Calu3 (cell line): ENCODE measurements at regions not wholly inside any gene's neighbourhood (a gene's known extent, or its start where the extent isn't known, plus 50 kb on each side); places are given as distances from the start of the nearest gene placed in this dataset.

Source experiments
- BruUV-seq: library from RNA; stranded (reverse); fragments of 400-500 nt; replicated peaks from 2 replicates; lab custom pipeline; 2021; lab: Mats Ljungman, UMichigan
- CTCF ChIA-PET: fragments of 300-600 bp; sonication (Branson Sonifier 250); formaldehyde crosslinking; loops from one replicate; lab custom pipeline; 2022; ENCODE audit warnings: antibody characterized with exemption; lab: Charles Lee
- DNase-seq: peaks from one replicate; pipeline ENCODE4 v3.0.0; 2022
- H3K27ac Mint-ChIP-seq: one replicate; pipeline ENCODE4 v1.8.0; 2022; ENCODE audit warnings: mixed read lengths; ENCODE audit not compliant: unreplicated experiment
- H3K27me3 Mint-ChIP-seq: one replicate; pipeline ENCODE4 v1.8.0; 2022; ENCODE audit warnings: mixed read lengths; ENCODE audit not compliant: unreplicated experiment
- H3K36me3 Mint-ChIP-seq: one replicate; pipeline ENCODE4 v1.8.0; 2022; ENCODE audit warnings: mild to moderate bottlenecking, moderate library complexity, mixed read lengths; ENCODE audit not compliant: insufficient read depth, unreplicated experiment
- H3K4me1 Mint-ChIP-seq: one replicate; pipeline ENCODE4 v1.8.0; 2022; ENCODE audit warnings: mild to moderate bottlenecking, low read depth, mixed read lengths; ENCODE audit not compliant: unreplicated experiment
- H3K4me3 Mint-ChIP-seq: one replicate; pipeline ENCODE4 v1.8.0; 2022; ENCODE audit warnings: mild to moderate bottlenecking, low read depth, moderate library complexity, mixed read lengths; ENCODE audit not compliant: unreplicated experiment
- H3K9me3 Mint-ChIP-seq: one replicate; pipeline ENCODE4 v1.8.0; 2022; ENCODE audit warnings: low read depth, mixed read lengths; ENCODE audit not compliant: unreplicated experiment
- intact Hi-C: fragments of 100-400 bp; cut with micrococcal nuclease; formaldehyde crosslinking; loops from one replicate; pipeline ENCODE4 v1.10.0; 2022; ENCODE audit not compliant: unreplicated experiment
- TF ChIP-seq, protein P1 (sequence below): fragments of 200-600 bp; IDR thresholded peaks from one replicate; pipeline ENCODE4 v1.8.0; 2022; ENCODE audit warnings: antibody characterized with exemption; ENCODE audit not compliant: unreplicated experiment

- Mint-ChIP-seq H3K9me3 (peaks cover 7% of the 10 kb centered on the region), H3K4me3 (no peak overlapping the region), H3K27me3 (no peaks in the 10 kb centered on the region), H3K4me1 (no peaks in the 10 kb centered on the region), H3K36me3 (no peaks in the 10 kb centered on the region), H3K27ac (no peak overlapping the region)
- BruUV-seq: no TSS peak
- no peak for DNase-seq
- intact Hi-C loops: no loop called here
- CTCF ChIA-PET: no interaction called here
- TF ChIP-seq, protein P1, sequence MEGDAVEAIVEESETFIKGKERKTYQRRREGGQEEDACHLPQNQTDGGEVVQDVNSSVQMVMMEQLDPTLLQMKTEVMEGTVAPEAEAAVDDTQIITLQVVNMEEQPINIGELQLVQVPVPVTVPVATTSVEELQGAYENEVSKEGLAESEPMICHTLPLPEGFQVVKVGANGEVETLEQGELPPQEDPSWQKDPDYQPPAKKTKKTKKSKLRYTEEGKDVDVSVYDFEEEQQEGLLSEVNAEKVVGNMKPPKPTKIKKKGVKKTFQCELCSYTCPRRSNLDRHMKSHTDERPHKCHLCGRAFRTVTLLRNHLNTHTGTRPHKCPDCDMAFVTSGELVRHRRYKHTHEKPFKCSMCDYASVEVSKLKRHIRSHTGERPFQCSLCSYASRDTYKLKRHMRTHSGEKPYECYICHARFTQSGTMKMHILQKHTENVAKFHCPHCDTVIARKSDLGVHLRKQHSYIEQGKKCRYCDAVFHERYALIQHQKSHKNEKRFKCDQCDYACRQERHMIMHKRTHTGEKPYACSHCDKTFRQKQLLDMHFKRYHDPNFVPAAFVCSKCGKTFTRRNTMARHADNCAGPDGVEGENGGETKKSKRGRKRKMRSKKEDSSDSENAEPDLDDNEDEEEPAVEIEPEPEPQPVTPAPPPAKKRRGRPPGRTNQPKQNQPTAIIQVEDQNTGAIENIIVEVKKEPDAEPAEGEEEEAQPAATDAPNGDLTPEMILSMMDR: no peak
Measured at GRCh38 chr1:232105561-232105960, 479.0 kb downstream of the DISC1 start.

GRCh38 chr1:232101231-232101630 lies 474.6 kb downstream of the DISC1 start:
- Mint-ChIP-seq H3K27ac (no peak overlapping the region), H3K9me3 (peaks cover 16% of the 10 kb centered on the region), H3K4me1 (no peaks in the 10 kb centered on the region), H3K36me3 (no peaks in the 10 kb centered on the region), H3K27me3 (no peaks in the 10 kb centered on the region), H3K4me3 (no peak overlapping the region)
- no peak for DNase-seq
- TF ChIP-seq, protein P1: no peak
- intact Hi-C loops: no loop called here
- CTCF ChIA-PET: interaction anchor here (0.5 kb wide), 1 partner anchor 206 kb away, joined by 5 read pairs; no protein-coding TSS in a partner anchor
- BruUV-seq: no TSS peak

DNA sequence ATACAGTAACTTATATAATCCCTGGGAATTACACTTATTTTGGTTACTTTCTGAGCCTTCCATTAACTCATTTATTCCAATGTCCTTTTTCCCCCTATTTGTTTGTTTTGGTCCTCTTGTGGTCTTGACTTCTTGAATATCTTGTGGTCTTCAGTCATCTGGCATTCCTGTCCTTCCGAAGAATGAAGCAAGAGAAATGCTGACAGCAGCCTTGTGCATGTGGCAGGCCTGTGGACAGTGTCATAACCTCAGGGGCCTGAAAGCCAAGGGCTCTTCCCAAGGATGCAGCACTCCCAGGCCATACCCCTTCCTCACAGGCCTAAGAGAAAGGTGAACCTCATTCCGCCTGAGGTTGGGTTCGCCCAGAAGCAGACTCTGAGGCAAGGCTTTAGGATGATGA lies 470.2 kb downstream of the DISC1 start:
- intact Hi-C loops: no loop called here
- no TSS peak for BruUV-seq
- Mint-ChIP-seq H3K9me3 (peaks cover 12% of the 10 kb centered on the region), H3K4me1 (no peaks in the 10 kb centered on the region), H3K27me3 (no peaks in the 10 kb centered on the region), H3K4me3 (no peak overlapping the region), H3K27ac (no peak overlapping the region), H3K36me3 (no peaks in the 10 kb centered on the region)
- DNase-seq: no peak
- TF ChIP-seq, protein P1: no peak
- CTCF ChIA-PET: no interaction called here
